ENCODE measurements at regions not wholly inside any gene's neighbourhood (a gene's known extent, or its start where the extent isn't known, plus 50 kb on each side); places are given as distances from the start of the nearest gene placed in this dataset.

GRCh38 chr1:219664310-219665029, 51.6 kb upstream of the ZC3H11B start:
- DNase-seq, result no peak
